Heart left ventricle (tissue), 13 donors: ENCODE measurements at regions not wholly inside any gene's neighbourhood (a gene's known extent, or its start where the extent isn't known, plus 50 kb on each side); places are given as distances from the start of the nearest gene placed in this dataset.

Experiments
- CTCF ChIP-seq, 12 donors: fragments of 200-600 bp; sonication (generic) in 4 of 12; IDR thresholded peaks; one replicate each; pipeline versions ENCODE4 v1.5.0 to v1.8.0; 2018 to 2022; ENCODE audit warnings: antibody characterized with exemption in 12 of 12, mild to moderate bottlenecking in 5 of 12
- POLR2A ChIP-seq, 2 donors: fragments of 450-650 bp; IDR thresholded peaks; one replicate each; pipeline ENCODE4 v1.6.1; 2017; ENCODE audit warnings: antibody characterized with exemption in 2 of 2, mild to moderate bottlenecking in 2 of 2, moderate library complexity in 2 of 2
- donor health status: ischemic (EF 13 %, LVEDD 7.1; RV severe dilation, severe dysfunction).
- donor health status: DM: no; HTN: yes; CAD: no.
- donor health status: DM: no; HTN: no; CAD: no.
- donor health status: ischemic (EF 25% LVEDD 6.9; RV normal size, moderate dysfunction).
- donor health status: ischemic (EF 25% LVEDD 5.7; RV mildly dilated, moderate dysfunction).
- donor health status: ischemic (EF 35%, LVEDD 5.7; RV mildly dilated, moderate dysfunction).
- donor health status: nonischemic (EF 11% LVEDD 7.7; RV severe dilation, severe dysfunction).
- donor health status: DM: yes; HTN: yes; CAD: no.
- donor health status: PGD.
- donor health status: ischemic (EF 29% LVEDD 5.4; RV normal size, mild dysfunction).
- donor health status: nonischemic (EF 23%, LVEDD 6.1; RV moderate dilation, normal function).

GRCh38 chr4:23083391-23083790, 390.7 kb downstream of the GBA3 start:
- no peak for TF ChIP-seq CTCF (IDR thresholded peaks at IDR 0.05)
- no peak for TF ChIP-seq POLR2A (IDR thresholded peaks at IDR 0.05)
